Mucosa of descending colon (tissue), 3 donors: ENCODE measurements at regions not wholly inside any gene's neighbourhood (a gene's known extent, or its start where the extent isn't known, plus 50 kb on each side); places are given as distances from the start of the nearest gene placed in this dataset.

ENCODE experiments used
- ATAC-seq: fragments of 200-7000 bp; cut with Tn5 transposase; one replicate; pipeline ENCODE4 v1.9.1; 2020; ENCODE audit warnings: mild to moderate bottlenecking, moderate library complexity
- DNase-seq, 3 donors: peaks; one replicate each; pipeline ENCODE4 v3.0.0-alpha.2; 2020
- H3K36me3 ChIP-seq: fragments of 200-600 bp; one replicate; pipeline ENCODE4 v1.8.0; 2021; ENCODE audit warnings: low read depth, mild to moderate bottlenecking
- H3K4me1 ChIP-seq: fragments of 200-600 bp; one replicate; pipeline ENCODE4 v1.8.0; 2021; ENCODE audit warnings: low read depth, mild to moderate bottlenecking
- H3K4me3 ChIP-seq: fragments of 200-600 bp; one replicate; pipeline ENCODE4 v1.8.0; 2021; ENCODE audit warnings: mild to moderate bottlenecking
- H3K9me3 ChIP-seq: fragments of 200-600 bp; one replicate; pipeline ENCODE4 v1.8.0; 2021; ENCODE audit warnings: mild to moderate bottlenecking
- CTCF ChIP-seq: fragments of 200-600 bp; IDR thresholded peaks from one replicate; pipeline ENCODE4 v1.8.0; 2022; ENCODE audit warnings: antibody characterized with exemption, mild to moderate bottlenecking
- intact Hi-C, 2 donors: fragments of 100-400 bp; cut with DNase I in 1 of 2; cut with micrococcal nuclease in 1 of 2; formaldehyde crosslinking; loops; one replicate each; pipeline versions ENCODE4 v1.11.0 to v1.11.1; 2022; cut with DNase I, micrococcal nuclease
- donor health status: DM: no; HTN: no; CAD: no; lungs with moderate emphysema.
- donor health status: DM: no; HTN: no; CAD: no.
- donor health status: DM: no; HTN: yes; CAD: no.

DNA sequence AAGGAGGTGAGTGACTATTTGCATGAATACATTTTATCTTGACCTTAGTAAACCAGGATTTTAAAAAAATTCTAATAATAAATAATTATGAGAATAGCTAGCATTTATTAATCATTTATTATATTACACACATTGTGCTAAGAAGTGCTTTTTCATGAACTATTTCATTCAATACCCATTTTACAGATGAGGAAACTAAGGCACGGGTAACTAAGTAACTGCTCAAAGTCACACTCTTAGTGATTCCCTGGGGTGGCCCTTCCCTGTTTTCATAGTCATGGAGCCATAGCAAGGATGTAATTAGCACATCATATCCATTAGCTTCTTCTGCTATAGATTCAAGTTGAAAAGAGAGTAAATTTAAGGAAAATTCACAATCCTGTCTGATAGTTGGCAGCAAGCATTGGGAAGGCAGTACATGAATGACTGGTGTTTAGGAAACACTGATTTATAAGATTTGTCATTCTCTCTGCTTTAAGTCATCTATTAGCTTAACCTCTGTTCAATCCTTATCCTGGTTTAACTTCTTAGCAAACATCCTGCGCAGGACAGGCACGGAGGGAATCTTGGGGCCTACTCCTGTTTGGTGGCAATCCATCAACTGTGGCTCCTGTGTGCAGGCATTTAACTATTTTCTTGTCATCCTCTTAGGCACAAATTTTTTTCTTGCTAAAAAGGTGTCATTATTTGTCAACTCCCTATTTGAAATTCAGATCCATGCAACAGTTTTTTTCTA is 68.3 kb downstream of the RIN2 start:
- ATAC-seq: no peak
- DNase-seq: no peak
- Histone ChIP-seq H3K4me1 (peaks cover 11% of the 10 kb centered on the region), H3K9me3 (no peaks in the 10 kb centered on the region), H3K4me3 (no peak overlapping the region), H3K36me3 (no peaks in the 10 kb centered on the region)
- TF ChIP-seq CTCF: no peak
- intact Hi-C loops: no loop called here

DNA sequence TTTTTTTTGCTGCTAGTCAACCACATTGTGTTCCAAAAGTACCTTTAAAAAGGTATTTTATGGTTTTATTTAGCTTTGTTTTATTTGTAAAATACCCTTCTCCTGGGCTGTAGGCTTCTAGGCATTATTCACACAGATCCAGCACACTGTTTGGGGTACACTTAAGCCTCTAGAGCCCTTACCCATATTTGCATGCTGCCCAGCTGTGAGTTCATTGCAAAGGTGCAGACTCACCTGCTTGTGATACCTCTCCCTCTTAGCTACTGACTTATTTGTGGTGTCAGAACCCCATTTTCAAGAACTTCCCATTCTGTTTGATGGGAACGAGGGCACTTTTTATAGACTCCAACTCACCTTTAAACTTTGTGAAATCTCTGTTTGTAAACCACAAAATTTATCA is 69.8 kb downstream of the RIN2 start:
- ATAC-seq (no peak), DNase-seq (no peak)
- no peak overlapping the region for H3K4me3 ChIP-seq
- no peak for TF ChIP-seq CTCF
- intact Hi-C loops: no loop called here
- H3K9me3 ChIP-seq: no peaks in the 10 kb centered on the region
- peaks cover 11% of the 10 kb centered on the region for H3K4me1 ChIP-seq
- H3K36me3 ChIP-seq: no peaks in the 10 kb centered on the region

GRCh38 chr20:19828232-19828631 is 70.2 kb downstream of the RIN2 start:
- peaks cover 11% of the 10 kb centered on the region for H3K4me1 ChIP-seq
- TF ChIP-seq CTCF: no peak
- no peak for DNase-seq
- H3K4me3 ChIP-seq: no peak overlapping the region
- intact Hi-C loops: no loop called here
- ATAC-seq: peak; percentile 61
- H3K9me3 ChIP-seq: no peaks in the 10 kb centered on the region
- no peaks in the 10 kb centered on the region for H3K36me3 ChIP-seq

DNA sequence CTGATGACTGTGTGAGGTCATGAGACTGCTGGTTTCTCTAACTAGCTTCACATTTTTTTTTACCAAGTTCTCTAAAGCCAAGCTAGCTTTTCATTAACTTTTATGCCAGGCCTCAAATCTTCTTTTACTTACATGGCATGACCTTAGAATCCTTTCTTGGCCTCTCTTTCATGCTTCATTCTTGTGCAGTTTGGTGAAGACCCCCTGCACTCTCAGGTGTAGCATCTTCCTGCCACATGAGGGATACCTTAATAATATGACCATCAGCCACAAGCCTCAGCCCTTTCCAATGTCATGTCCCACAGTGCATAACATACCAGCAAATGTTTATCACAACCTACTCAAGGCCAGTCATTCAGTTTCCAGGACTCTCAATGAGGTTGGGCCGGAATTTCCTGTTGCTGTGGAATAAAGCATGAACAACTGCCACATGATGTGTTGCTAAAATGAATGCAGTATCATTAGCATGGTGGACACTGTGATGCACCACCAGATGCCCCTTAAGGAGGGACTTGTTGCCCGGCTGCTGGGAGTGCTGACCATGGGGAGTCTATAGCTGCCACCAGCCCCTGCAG is 72.2 kb downstream of the RIN2 start:
- DNase-seq: peak in 1 of 3 donors; percentile 36
- no peak for TF ChIP-seq CTCF
- H3K4me3 ChIP-seq: no peak overlapping the region
- intact Hi-C loops: no loop called here
- ATAC-seq: peak; percentile 28
- no peaks in the 10 kb centered on the region for H3K36me3 ChIP-seq
- peaks cover 11% of the 10 kb centered on the region for H3K4me1 ChIP-seq
- H3K9me3 ChIP-seq: no peaks in the 10 kb centered on the region

GRCh38 chr20:19832875-19833274 is 74.8 kb downstream of the RIN2 start:
- ATAC-seq: no peak

More at GRCh38 chr20:19832875-19833274, 74.8 kb downstream of the RIN2 start:
- Histone ChIP-seq H3K4me3 (no peak overlapping the region), H3K4me1 (peaks cover 11% of the 10 kb centered on the region), H3K9me3 (no peaks in the 10 kb centered on the region), H3K36me3 (no peaks in the 10 kb centered on the region)
- intact Hi-C loops: no loop called here
- no peak for TF ChIP-seq CTCF
- no peak for DNase-seq
